Coronary artery (tissue), 2 donors: ENCODE measurements at regions not wholly inside any gene's neighbourhood (a gene's known extent, or its start where the extent isn't known, plus 50 kb on each side); places are given as distances from the start of the nearest gene placed in this dataset.

ENCODE experiments used
- DNase-seq: peaks from one replicate; pipeline ENCODE4 v3.0.0-alpha.2; 2017; ENCODE audit warnings: low spot score
- H3K27ac ChIP-seq, 2 donors: fragments of 200-600 bp; sonication (generic); one replicate each; pipeline ENCODE4 v1.5.1; 2016 to 2019
- H3K4me3 ChIP-seq: fragments of 200-600 bp; sonication (generic); 2 replicates; pipeline ENCODE4 v1.5.1; 2016; ENCODE audit warnings: mild to moderate bottlenecking, moderate library complexity
- TF ChIP-seq, protein P1 (sequence below): fragments of 200-600 bp; sonication (generic); IDR thresholded peaks from one replicate; pipeline ENCODE4 v1.5.1; 2019; ENCODE audit warnings: antibody characterized with exemption

DNA sequence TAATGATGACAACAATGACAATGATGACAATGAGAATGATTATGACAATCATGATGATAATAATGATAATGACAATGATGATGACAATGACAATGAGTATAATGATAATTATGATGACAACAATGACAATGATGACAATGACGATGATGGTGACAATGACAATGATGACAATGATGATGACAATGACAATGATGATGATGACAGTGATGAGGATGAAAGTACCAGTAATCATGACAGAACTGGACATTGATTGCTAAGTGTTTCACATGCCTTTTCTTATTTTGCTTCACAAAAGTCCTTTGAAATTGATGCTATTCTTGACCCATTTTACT lies 1106.0 kb upstream of the AUTS2 start:
- TF ChIP-seq, protein P1, sequence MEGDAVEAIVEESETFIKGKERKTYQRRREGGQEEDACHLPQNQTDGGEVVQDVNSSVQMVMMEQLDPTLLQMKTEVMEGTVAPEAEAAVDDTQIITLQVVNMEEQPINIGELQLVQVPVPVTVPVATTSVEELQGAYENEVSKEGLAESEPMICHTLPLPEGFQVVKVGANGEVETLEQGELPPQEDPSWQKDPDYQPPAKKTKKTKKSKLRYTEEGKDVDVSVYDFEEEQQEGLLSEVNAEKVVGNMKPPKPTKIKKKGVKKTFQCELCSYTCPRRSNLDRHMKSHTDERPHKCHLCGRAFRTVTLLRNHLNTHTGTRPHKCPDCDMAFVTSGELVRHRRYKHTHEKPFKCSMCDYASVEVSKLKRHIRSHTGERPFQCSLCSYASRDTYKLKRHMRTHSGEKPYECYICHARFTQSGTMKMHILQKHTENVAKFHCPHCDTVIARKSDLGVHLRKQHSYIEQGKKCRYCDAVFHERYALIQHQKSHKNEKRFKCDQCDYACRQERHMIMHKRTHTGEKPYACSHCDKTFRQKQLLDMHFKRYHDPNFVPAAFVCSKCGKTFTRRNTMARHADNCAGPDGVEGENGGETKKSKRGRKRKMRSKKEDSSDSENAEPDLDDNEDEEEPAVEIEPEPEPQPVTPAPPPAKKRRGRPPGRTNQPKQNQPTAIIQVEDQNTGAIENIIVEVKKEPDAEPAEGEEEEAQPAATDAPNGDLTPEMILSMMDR: no peak
- Histone ChIP-seq H3K27ac (no peak overlapping the region), H3K4me3 (no peak overlapping the region)
- DNase-seq: no peak

DNA sequence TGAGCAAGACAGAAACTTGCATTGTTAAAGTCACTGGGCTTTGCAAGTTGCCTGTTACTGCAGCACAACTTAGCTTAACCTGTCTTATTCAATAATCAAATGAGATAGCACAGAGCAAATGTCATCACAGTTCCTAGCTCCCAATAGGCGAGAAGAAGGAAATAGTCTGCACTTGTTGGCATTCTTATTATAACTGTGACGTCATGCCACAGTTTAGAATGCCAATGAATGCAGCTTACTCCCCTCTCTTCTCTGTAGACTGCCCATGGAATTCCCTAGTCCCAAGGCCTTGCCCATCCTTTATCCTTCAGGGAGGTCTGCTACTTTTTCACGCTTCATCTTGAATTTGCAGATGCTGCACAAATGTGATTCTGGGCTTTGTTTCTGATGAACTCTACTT lies 1094.9 kb upstream of the AUTS2 start:
- H3K4me3 ChIP-seq: no peak overlapping the region
- H3K27ac ChIP-seq: no peak overlapping the region
- no peak for DNase-seq
- TF ChIP-seq, protein P1: no peak

DNA sequence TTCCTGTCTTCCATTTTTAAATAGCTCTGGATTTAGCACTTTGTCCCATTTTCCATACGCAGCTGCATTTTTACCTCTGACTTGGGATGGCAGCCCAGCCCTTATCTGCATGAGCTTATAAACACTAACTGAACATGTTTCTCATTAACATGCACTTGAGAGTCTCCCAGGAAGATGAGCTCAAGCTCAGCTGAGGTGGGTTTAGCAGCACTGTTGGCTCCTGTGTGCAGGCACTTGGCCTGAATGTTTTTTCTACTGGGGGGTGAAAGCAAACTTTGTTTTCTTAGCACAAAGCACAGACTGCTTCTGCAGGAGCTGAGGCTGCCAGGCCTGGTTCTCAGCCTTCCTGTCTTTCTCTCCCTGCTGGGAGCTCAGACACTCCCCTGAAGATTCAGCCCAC lies 1093.6 kb upstream of the AUTS2 start:
- Histone ChIP-seq H3K27ac (no peak overlapping the region), H3K4me3 (no peak overlapping the region)
- TF ChIP-seq, protein P1: no peak
- no peak for DNase-seq

DNA sequence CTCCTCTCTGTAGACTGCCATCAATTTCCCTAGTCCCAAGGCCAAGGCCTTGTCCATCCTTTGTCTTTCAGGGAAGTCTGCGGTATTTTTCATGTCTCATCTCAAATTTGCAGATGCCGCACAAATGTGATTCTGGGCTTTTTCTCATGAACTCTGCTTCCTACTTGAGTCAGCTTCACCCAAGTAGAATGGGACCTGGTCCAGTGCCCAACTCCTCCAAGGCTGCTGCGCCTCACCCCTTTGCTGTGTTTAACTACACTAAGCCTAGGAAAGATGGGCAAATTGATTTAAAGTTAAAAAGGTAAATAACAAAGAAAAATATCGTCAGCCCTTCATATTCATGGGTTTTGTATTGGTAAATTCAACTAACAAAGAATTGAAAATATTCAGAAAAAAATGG lies 1092.6 kb upstream of the AUTS2 start:
- TF ChIP-seq, protein P1: no peak
- H3K27ac ChIP-seq: no peak overlapping the region
- DNase-seq: no peak
- H3K4me3 ChIP-seq: no peak overlapping the region

DNA sequence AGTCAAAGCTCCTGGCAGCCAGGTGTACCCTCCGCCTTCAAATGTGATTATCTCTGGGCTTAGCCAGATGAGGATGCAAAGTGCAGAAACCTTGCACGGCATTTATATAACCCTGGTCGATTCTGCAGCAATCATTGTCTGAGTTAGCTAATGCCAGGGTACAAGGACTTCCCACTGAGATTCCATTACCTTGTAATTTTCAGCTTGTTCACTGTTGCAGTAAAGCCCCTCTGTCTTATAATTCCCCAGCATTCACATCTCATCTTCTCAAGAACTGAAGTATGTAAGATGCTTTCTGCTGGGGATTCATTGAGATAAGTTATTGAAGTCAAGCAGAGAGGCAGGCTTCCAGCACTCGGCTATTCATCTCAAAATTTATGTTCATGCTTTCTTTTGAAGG lies 1090.6 kb upstream of the AUTS2 start:
- no peak overlapping the region for H3K4me3 ChIP-seq
- TF ChIP-seq, protein P1: no peak
- no peak for DNase-seq
- no peak overlapping the region for H3K27ac ChIP-seq

DNA sequence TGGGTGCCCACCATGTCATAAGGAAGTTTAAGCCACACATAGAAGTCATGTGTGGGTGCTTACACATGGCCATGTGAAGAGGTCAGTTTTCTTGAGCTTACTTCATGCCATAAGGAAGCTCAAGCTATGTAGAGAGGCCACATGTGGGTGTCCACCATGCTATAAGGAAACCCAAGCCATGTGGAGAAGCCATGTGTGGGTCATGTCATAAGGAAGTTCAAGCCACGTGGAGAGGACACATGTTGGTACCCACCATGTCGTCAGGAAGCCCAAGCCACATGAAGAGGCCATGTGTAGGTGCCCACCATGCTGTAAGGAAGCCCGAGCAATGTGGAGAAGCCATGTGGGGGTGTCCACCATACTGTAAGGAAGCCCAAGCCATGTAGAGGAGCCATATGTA lies 1089.2 kb upstream of the AUTS2 start:
- Histone ChIP-seq H3K27ac (no peak overlapping the region), H3K4me3 (no peak overlapping the region)
- no peak for DNase-seq
- TF ChIP-seq, protein P1: no peak

DNA sequence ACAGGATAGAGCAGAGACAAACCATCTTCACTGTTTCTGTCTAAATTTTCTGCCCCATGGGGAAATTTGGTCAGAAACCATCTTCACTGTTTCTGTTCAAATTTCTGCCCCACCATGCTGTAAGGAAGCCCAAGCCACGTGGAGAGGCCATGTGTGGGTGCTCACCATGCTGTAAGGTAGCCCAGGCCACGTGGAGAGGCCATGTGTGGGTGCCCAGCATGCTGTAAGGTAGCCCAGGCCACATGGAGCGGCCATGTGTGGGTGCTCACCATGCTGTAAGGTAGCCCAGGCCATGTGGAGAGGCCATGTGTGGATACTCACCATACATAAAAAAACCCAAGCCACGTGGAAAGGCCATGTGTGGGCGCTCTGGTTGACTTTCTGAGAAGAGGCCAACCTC lies 1088.7 kb upstream of the AUTS2 start:
- Histone ChIP-seq H3K4me3 (no peak overlapping the region), H3K27ac (no peak overlapping the region)
- DNase-seq: no peak
- TF ChIP-seq, protein P1: no peak
